ENCODE measurements at regions not wholly inside any gene's neighbourhood (a gene's known extent, or its start where the extent isn't known, plus 50 kb on each side); places are given as distances from the start of the nearest gene placed in this dataset.
"Not testable (repeated sequence)": the region's sequence is repeated elsewhere in the genome, so short reads cannot be mapped to it uniquely, and the experiment has no call there.

GRCh38 chr2:239806276-239806675, 218.9 kb downstream of the NDUFA10 start:
- no peak for DNase-seq (ENCODE audit: low read depth in 2 of 2, low spot score in 1 of 2)

GRCh38 chr2:239805414-239805813, 219.7 kb downstream of the NDUFA10 start:
- no peak for DNase-seq (ENCODE audit: low read depth in 2 of 2, low spot score in 1 of 2)

GRCh38 chr2:239805043-239805329, 220.2 kb downstream of the NDUFA10 start:
- DNase-seq (ENCODE audit: low read depth in 2 of 2, low spot score in 1 of 2) = no peak

- no peak for DNase-seq (ENCODE audit: low read depth in 2 of 2, low spot score in 1 of 2)
Observed at GRCh38 chr2:239804161-239805042, 220.7 kb downstream of the NDUFA10 start.

- DNase-seq (ENCODE audit: low read depth in 2 of 2, low spot score in 1 of 2) = no peak
Observed at GRCh38 chr2:239803766-239804115, 221.4 kb downstream of the NDUFA10 start.

GRCh38 chr2:239803102-239803765, 221.9 kb downstream of the NDUFA10 start:
- DNase-seq (ENCODE audit: low read depth in 2 of 2, low spot score in 1 of 2) = no peak

GRCh38 chr2:239802185-239802649, 222.9 kb downstream of the NDUFA10 start:
- DNase-seq (ENCODE audit: low read depth in 2 of 2, low spot score in 1 of 2) = no peak

GRCh38 chr2:239801404-239802184, 223.5 kb downstream of the NDUFA10 start:
- DNase-seq (ENCODE audit: low read depth in 2 of 2, low spot score in 1 of 2) = no peak

GRCh38 chr2:239800785-239801386, 224.3 kb downstream of the NDUFA10 start:
- no peak for DNase-seq (ENCODE audit: low read depth in 2 of 2, low spot score in 1 of 2)

- DNase-seq (ENCODE audit: low read depth in 2 of 2, low spot score in 1 of 2) = no peak
Observed at GRCh38 chr2:239797316-239797715, 227.8 kb downstream of the NDUFA10 start.

- not testable (repeated sequence) for DNase-seq (ENCODE audit: low read depth in 2 of 2, low spot score in 1 of 2)
Observed at GRCh38 chr2:239795761-239796160, 229.4 kb downstream of the NDUFA10 start.

GRCh38 chr2:239793836-239794235, 231.3 kb downstream of the NDUFA10 start:
- no peak for DNase-seq (ENCODE audit: low read depth in 2 of 2, low spot score in 1 of 2)

GRCh38 chr2:239793086-239793485, 232.1 kb downstream of the NDUFA10 start:
- DNase-seq (ENCODE audit: low read depth in 2 of 2, low spot score in 1 of 2) = no peak

- DNase-seq (ENCODE audit: low read depth in 2 of 2, low spot score in 1 of 2) = no peak
Observed at GRCh38 chr2:239792405-239793084, 232.6 kb downstream of the NDUFA10 start.

- no peak for DNase-seq (ENCODE audit: low read depth in 2 of 2, low spot score in 1 of 2)
Observed at GRCh38 chr2:239791526-239792404, 233.4 kb downstream of the NDUFA10 start.

GRCh38 chr2:239790721-239791120, 234.4 kb downstream of the NDUFA10 start:
- no peak for DNase-seq (ENCODE audit: low read depth in 2 of 2, low spot score in 1 of 2)

GRCh38 chr2:239790313-239790712, 234.8 kb downstream of the NDUFA10 start:
- no peak for DNase-seq (ENCODE audit: low read depth in 2 of 2, low spot score in 1 of 2)

GRCh38 chr2:239789711-239790110, 235.4 kb downstream of the NDUFA10 start:
- no peak for DNase-seq (ENCODE audit: low read depth in 2 of 2, low spot score in 1 of 2)

GRCh38 chr2:239788576-239789098, 236.5 kb downstream of the NDUFA10 start:
- DNase-seq (ENCODE audit: low read depth in 2 of 2, low spot score in 1 of 2) = no peak

All from stimulated activated CD8-positive, alpha-beta memory T cell treated with anti-CD3 and anti-CD28 coated beads, Interleukin-4, amount 100 ng/mL, for 1 hour (primary cell).